NCI-H2227 (cell line): ENCODE measurements at regions not wholly inside any gene's neighbourhood (a gene's known extent, or its start where the extent isn't known, plus 50 kb on each side); places are given as distances from the start of the nearest gene placed in this dataset.
"Not testable (repeated sequence)": the region's sequence is repeated elsewhere in the genome, so short reads cannot be mapped to it uniquely, and the experiment has no call there.

ENCODE experiments used
- DNase-seq: peaks from one replicate; lab custom pipeline; 2025; ENCODE audit not compliant: unreplicated experiment; lab: John Stamatoyannopoulos, UW

- DNase-seq, result no peak
These were observed 1146.8 kb downstream of the UQCRFS1 start for GRCh38 chr19:28066161-28066560.

GRCh38 chr19:28065026-28065425, 1147.9 kb downstream of the UQCRFS1 start:
- DNase-seq, result no peak

GRCh38 chr19:28063702-28064101, 1149.2 kb downstream of the UQCRFS1 start:
- DNase-seq, result no peak

- no peak for DNase-seq
These were observed 1151.8 kb downstream of the UQCRFS1 start for GRCh38 chr19:28061111-28061510.

GRCh38 chr19:28057026-28057425, 1155.9 kb downstream of the UQCRFS1 start:
- not testable (repeated sequence) for DNase-seq

GRCh38 chr19:28051047-28051446, 1161.9 kb downstream of the UQCRFS1 start:
- DNase-seq, result no peak

- no peak for DNase-seq
These were observed 1163.1 kb downstream of the UQCRFS1 start for GRCh38 chr19:28049875-28050274.

GRCh38 chr19:28046932-28047331, 1166.0 kb downstream of the UQCRFS1 start:
- DNase-seq, result no peak

GRCh38 chr19:28045621-28046020, 1167.3 kb downstream of the UQCRFS1 start:
- no peak for DNase-seq

GRCh38 chr19:28044477-28044876, 1168.5 kb downstream of the UQCRFS1 start:
- DNase-seq, result no peak

GRCh38 chr19:28042516-28042915, 1170.4 kb downstream of the UQCRFS1 start:
- DNase-seq, result no peak

- no peak for DNase-seq
These were observed 1173.1 kb downstream of the UQCRFS1 start for GRCh38 chr19:28039677-28040381.

GRCh38 chr19:28037186-28037585, 1175.8 kb downstream of the UQCRFS1 start:
- DNase-seq, result no peak

GRCh38 chr19:28036486-28036885, 1176.5 kb downstream of the UQCRFS1 start:
- DNase-seq, result no peak

- DNase-seq, result no peak
These were observed 1178.0 kb downstream of the UQCRFS1 start for GRCh38 chr19:28034936-28035335.

GRCh38 chr19:28028881-28029444, 1184.0 kb downstream of the UQCRFS1 start:
- DNase-seq, result no peak

- DNase-seq, result no peak
These were observed 1185.8 kb downstream of the UQCRFS1 start for GRCh38 chr19:28027116-28027515.

- DNase-seq, result no peak
These were observed 1186.3 kb downstream of the UQCRFS1 start for GRCh38 chr19:28026636-28027035.

- DNase-seq, result no peak
These were observed 1188.0 kb downstream of the UQCRFS1 start for GRCh38 chr19:28024920-28025319.

GRCh38 chr19:28023064-28023463, 1189.9 kb downstream of the UQCRFS1 start:
- DNase-seq, result no peak

GRCh38 chr19:28022506-28022905, 1190.4 kb downstream of the UQCRFS1 start:
- DNase-seq, result no peak

GRCh38 chr19:28021259-28022185, 1191.4 kb downstream of the UQCRFS1 start:
- DNase-seq, result no peak
